ENCODE measurements at regions not wholly inside any gene's neighbourhood (a gene's known extent, or its start where the extent isn't known, plus 50 kb on each side); places are given as distances from the start of the nearest gene placed in this dataset.

DNA sequence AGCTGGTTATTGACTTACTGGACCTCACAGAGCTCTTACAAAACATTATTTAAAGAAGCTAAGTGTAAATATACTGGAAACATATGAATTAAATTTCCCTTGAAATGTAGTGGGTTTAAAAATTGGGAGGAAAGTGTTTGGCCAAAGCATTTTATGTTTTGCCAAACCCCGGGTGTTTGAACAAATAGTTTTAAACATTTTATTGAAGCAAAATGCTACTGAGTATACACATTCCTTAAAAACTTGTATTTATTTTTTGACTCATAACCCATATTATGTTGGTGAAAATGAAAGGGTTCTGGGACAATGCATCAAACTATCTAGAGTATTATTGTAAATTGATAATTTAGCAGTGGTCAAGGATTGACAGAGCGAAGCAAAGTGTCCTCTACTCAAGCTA lies 1048.5 kb downstream of the SLC6A15 start:
- TF ChIP-seq, protein P1, sequence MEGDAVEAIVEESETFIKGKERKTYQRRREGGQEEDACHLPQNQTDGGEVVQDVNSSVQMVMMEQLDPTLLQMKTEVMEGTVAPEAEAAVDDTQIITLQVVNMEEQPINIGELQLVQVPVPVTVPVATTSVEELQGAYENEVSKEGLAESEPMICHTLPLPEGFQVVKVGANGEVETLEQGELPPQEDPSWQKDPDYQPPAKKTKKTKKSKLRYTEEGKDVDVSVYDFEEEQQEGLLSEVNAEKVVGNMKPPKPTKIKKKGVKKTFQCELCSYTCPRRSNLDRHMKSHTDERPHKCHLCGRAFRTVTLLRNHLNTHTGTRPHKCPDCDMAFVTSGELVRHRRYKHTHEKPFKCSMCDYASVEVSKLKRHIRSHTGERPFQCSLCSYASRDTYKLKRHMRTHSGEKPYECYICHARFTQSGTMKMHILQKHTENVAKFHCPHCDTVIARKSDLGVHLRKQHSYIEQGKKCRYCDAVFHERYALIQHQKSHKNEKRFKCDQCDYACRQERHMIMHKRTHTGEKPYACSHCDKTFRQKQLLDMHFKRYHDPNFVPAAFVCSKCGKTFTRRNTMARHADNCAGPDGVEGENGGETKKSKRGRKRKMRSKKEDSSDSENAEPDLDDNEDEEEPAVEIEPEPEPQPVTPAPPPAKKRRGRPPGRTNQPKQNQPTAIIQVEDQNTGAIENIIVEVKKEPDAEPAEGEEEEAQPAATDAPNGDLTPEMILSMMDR (IDR thresholded peaks at IDR 0.05): no peak
- H3K9me3 ChIP-seq (ENCODE audit: control insufficient read depth, insufficient read depth, low read length): peaks cover 7% of the 10 kb centered on the region
- H3K4me1 Mint-ChIP-seq: no peaks in the 10 kb centered on the region

DNA sequence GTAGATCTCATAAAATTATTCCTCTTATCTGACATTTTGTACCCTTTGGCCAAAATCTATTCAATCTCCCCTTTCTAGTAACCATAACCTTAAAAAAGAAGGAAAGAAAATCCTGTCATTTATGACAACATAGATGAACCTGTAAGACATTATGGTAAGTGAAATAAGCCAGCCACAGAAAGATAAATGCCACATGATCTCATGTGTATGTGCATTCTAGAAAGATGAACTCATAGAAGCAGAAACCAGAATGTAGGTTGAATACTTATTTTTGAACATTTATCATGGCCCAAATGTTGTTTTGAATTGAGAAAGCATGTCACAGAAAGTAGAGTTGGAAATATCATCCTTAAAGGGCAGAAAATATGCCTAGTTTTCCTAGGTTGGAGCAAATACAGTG lies 1053.6 kb downstream of the SLC6A15 start:
- H3K27ac Mint-ChIP-seq: no peak overlapping the region
- H3K4me1 ChIP-seq (ENCODE audit: control insufficient read depth, insufficient read depth, low read length): no peaks in the 10 kb centered on the region
- intact Hi-C loops (cut with micrococcal nuclease): no loop called here
- no peak overlapping the region for H3K27ac ChIP-seq (ENCODE audit: low read length)
- no peak overlapping the region for H3K4me3 ChIP-seq (ENCODE audit: low read length)
- H3K36me3 Mint-ChIP-seq: no peaks in the 10 kb centered on the region
- TF ChIP-seq, protein P1 (IDR thresholded peaks at IDR 0.05): no peak
- H3K9me3 Mint-ChIP-seq: peaks cover 15 to 25% of the 10 kb centered on the region in 2 donors
- no peaks in the 10 kb centered on the region for H3K27me3 Mint-ChIP-seq (ENCODE audit: low read depth in 2 of 2)
- H3K27me3 ChIP-seq (ENCODE audit: control insufficient read depth, insufficient read depth, low read length): no peaks in the 10 kb centered on the region
- H3K36me3 ChIP-seq (ENCODE audit: control insufficient read depth, insufficient read depth, low read length): no peaks in the 10 kb centered on the region
- no peak for ATAC-seq
- H3K4me1 Mint-ChIP-seq: no peaks in the 10 kb centered on the region
- H3K4me3 Mint-ChIP-seq: no peak overlapping the region
- DNase-seq: no peak
- H3K9me3 ChIP-seq (ENCODE audit: control insufficient read depth, insufficient read depth, low read length): peaks cover 26% of the 10 kb centered on the region

More for the DNA sequence above, 1048.5 kb downstream of the SLC6A15 start:
- H3K27ac Mint-ChIP-seq: no peak overlapping the region
- H3K27me3 Mint-ChIP-seq (ENCODE audit: low read depth in 2 of 2): no peaks in the 10 kb centered on the region
- no peaks in the 10 kb centered on the region for H3K36me3 ChIP-seq (ENCODE audit: control insufficient read depth, insufficient read depth, low read length)
- H3K27ac ChIP-seq (ENCODE audit: low read length): no peak overlapping the region
- intact Hi-C loops (cut with micrococcal nuclease): no loop called here
- no CpG with 5 or more reads among the region's 2 CpGs for WGBS (ENCODE audit: insufficient coverage)
- DNase-seq: no peak
- H3K4me3 ChIP-seq (ENCODE audit: low read length): no peak overlapping the region
- H3K9me3 Mint-ChIP-seq: peaks cover 5% of the 10 kb centered on the region in 2 donors
- H3K4me3 Mint-ChIP-seq: no peak overlapping the region
- no peak for ATAC-seq
- H3K27me3 ChIP-seq (ENCODE audit: control insufficient read depth, insufficient read depth, low read length): no peaks in the 10 kb centered on the region
- no peaks in the 10 kb centered on the region for H3K36me3 Mint-ChIP-seq
- H3K4me1 ChIP-seq (ENCODE audit: control insufficient read depth, insufficient read depth, low read length): no peaks in the 10 kb centered on the region

DNA sequence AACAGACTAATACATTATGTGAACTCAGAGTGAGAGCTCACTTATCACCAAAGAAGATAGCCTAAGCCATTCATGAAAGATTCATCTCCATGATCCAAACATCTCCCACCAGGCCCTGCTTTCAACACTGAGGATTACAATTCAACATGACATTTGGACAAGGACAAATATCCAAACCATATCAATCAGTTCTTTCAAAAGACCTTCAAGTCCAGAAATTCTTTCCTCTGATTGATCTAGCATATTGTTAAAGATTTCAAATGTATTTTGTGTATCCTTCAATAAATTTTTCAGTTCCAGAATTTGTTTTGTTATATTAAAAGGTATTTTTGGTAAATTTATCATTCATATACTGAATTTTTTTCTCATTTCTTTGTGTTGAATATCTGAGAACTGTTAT lies 1055.8 kb downstream of the SLC6A15 start:
- Histone ChIP-seq H3K4me3 (ENCODE audit: low read length) (no peak overlapping the region), H3K27ac (ENCODE audit: low read length) (no peak overlapping the region), H3K4me1 (ENCODE audit: control insufficient read depth, insufficient read depth, low read length) (no peaks in the 10 kb centered on the region), H3K9me3 (ENCODE audit: control insufficient read depth, insufficient read depth, low read length) (peaks cover 26% of the 10 kb centered on the region), H3K36me3 (ENCODE audit: control insufficient read depth, insufficient read depth, low read length) (no peaks in the 10 kb centered on the region), H3K27me3 (ENCODE audit: control insufficient read depth, insufficient read depth, low read length) (no peaks in the 10 kb centered on the region)
- Mint-ChIP-seq H3K9me3 (peaks cover 20 to 31% of the 10 kb centered on the region in 2 donors), H3K4me3 (no peak overlapping the region), H3K4me1 (no peaks in the 10 kb centered on the region), H3K27ac (no peak overlapping the region), H3K36me3 (no peaks in the 10 kb centered on the region), H3K27me3 (ENCODE audit: low read depth in 2 of 2) (no peaks in the 10 kb centered on the region)
- DNase-seq: no peak
- TF ChIP-seq, protein P1 (IDR thresholded peaks at IDR 0.05): no peak
- intact Hi-C loops (cut with micrococcal nuclease): no loop called here
- ATAC-seq: no peak

DNA sequence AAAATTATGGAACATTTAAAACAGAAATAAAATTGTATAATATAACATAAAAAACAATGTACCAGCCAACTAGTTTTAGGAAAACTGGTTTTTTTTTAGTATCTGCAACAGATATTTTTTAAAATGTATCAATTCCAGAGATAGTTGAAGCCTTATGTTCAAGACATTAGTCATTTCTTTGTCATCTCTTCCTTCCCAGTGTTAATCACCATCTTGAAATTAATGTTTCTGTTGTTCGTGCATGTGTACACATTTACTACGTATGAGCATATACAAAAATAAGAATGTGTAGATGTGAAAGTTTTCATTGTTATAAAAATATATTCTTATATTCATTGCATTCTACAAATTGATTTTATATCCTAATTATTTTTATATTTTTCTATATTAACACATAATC lies 1062.1 kb downstream of the SLC6A15 start:
- Mint-ChIP-seq H3K9me3 (peaks cover 16 to 22% of the 10 kb centered on the region in 2 donors), H3K27ac (no peak overlapping the region), H3K4me1 (no peaks in the 10 kb centered on the region), H3K27me3 (ENCODE audit: low read depth in 2 of 2) (no peaks in the 10 kb centered on the region), H3K36me3 (no peaks in the 10 kb centered on the region), H3K4me3 (no peak overlapping the region)
- ATAC-seq (no peak), DNase-seq (no peak)
- H3K27ac ChIP-seq (ENCODE audit: low read length): no peak overlapping the region
- H3K9me3 ChIP-seq (ENCODE audit: control insufficient read depth, insufficient read depth, low read length): peaks cover 10% of the 10 kb centered on the region
- TF ChIP-seq, protein P1 (IDR thresholded peaks at IDR 0.05): no peak
- no peak overlapping the region for H3K4me3 ChIP-seq (ENCODE audit: low read length)
- no peaks in the 10 kb centered on the region for H3K4me1 ChIP-seq (ENCODE audit: control insufficient read depth, insufficient read depth, low read length)
- H3K27me3 ChIP-seq (ENCODE audit: control insufficient read depth, insufficient read depth, low read length): no peaks in the 10 kb centered on the region
- H3K36me3 ChIP-seq (ENCODE audit: control insufficient read depth, insufficient read depth, low read length): no peaks in the 10 kb centered on the region
- WGBS (ENCODE audit: insufficient coverage): no CpG with 5 or more reads among the region's 2 CpGs
- intact Hi-C loops (cut with micrococcal nuclease): no loop called here

Measured in natural killer cell (primary cell).